ENCODE measurements at regions not wholly inside any gene's neighbourhood (a gene's known extent, or its start where the extent isn't known, plus 50 kb on each side); places are given as distances from the start of the nearest gene placed in this dataset.

- H4K20me1 ChIP-seq (ENCODE audit: insufficient read depth): no peaks in the 10 kb centered on the region
- H3K27me3 ChIP-seq (ENCODE audit: insufficient read depth, low read depth, low read length): no peaks in the 10 kb centered on the region
- H3K4me2 ChIP-seq (ENCODE audit: low read length): no peak overlapping the region
- no peak overlapping the region for H3K27ac ChIP-seq (ENCODE audit: low read length)
- TF ChIP-seq REST (IDR thresholded peaks at IDR 0.05; ENCODE audit: borderline replicate concordance): no peak
- no peak for TF ChIP-seq RAD21 (conservative IDR thresholded peaks at IDR 0.05)
- TF ChIP-seq CTCF (IDR thresholded peaks at IDR 0.05; ENCODE audit: poor library complexity, severe bottlenecking): no peak
- TF ChIP-seq TAF1 (IDR thresholded peaks at IDR 0.05; ENCODE audit: low read depth): no peak
- no peak for TF ChIP-seq MXI1 (conservative IDR thresholded peaks at IDR 0.05; ENCODE audit: poor library complexity, severe bottlenecking)
- TF ChIP-seq EZH2 (IDR thresholded peaks at IDR 0.05; ENCODE audit: borderline replicate concordance, insufficient read depth, low read length, poor library complexity, severe bottlenecking): no peak
- TF ChIP-seq EP300 (conservative IDR thresholded peaks at IDR 0.05; ENCODE audit: poor library complexity, severe bottlenecking): no peak
- TF ChIP-seq POLR2AphosphoS5 (IDR thresholded peaks at IDR 0.05): no peak
- TF ChIP-seq SMC3 (conservative IDR thresholded peaks at IDR 0.05; ENCODE audit: poor library complexity): no peak
- no peak overlapping the region for H3K9ac ChIP-seq (ENCODE audit: low read length)
- H3K9me2 ChIP-seq (ENCODE audit: insufficient read depth, low read length): no peaks in the 10 kb centered on the region
- no peaks in the 10 kb centered on the region for H3K9me3 ChIP-seq (ENCODE audit: low read length)
- no peak overlapping the region for H3K4me3 ChIP-seq (ENCODE audit: low read length)
- H3K36me3 ChIP-seq (ENCODE audit: insufficient read depth, low read length): no peaks in the 10 kb centered on the region
- H3F3A ChIP-seq (ENCODE audit: insufficient read depth, low read length, poor library complexity, severe bottlenecking): no peaks in the 10 kb centered on the region
- H3K79me2 ChIP-seq (replicated peaks; ENCODE audit: insufficient read depth, low read length): no peaks in the 10 kb centered on the region
- no peak overlapping the region for H2AFZ ChIP-seq (ENCODE audit: low read depth, low read length)
Measured at GRCh38 chr5:154676508-154676907, 78.7 kb upstream of the LARP1 start.

GRCh38 chr5:154674029-154674428, 81.1 kb upstream of the LARP1 start:
- H3K9ac ChIP-seq (ENCODE audit: low read length): no peak overlapping the region
- TF ChIP-seq EP300 (conservative IDR thresholded peaks at IDR 0.05; ENCODE audit: poor library complexity, severe bottlenecking) (no peak), RAD21 (conservative IDR thresholded peaks at IDR 0.05) (no peak), REST (IDR thresholded peaks at IDR 0.05; ENCODE audit: borderline replicate concordance) (no peak), TAF1 (IDR thresholded peaks at IDR 0.05; ENCODE audit: low read depth) (no peak), SMC3 (conservative IDR thresholded peaks at IDR 0.05; ENCODE audit: poor library complexity) (no peak), EZH2 (IDR thresholded peaks at IDR 0.05; ENCODE audit: borderline replicate concordance, insufficient read depth, low read length, poor library complexity, severe bottlenecking) (no peak), POLR2AphosphoS5 (IDR thresholded peaks at IDR 0.05) (no peak), MXI1 (conservative IDR thresholded peaks at IDR 0.05; ENCODE audit: poor library complexity, severe bottlenecking) (no peak), CTCF (IDR thresholded peaks at IDR 0.05; ENCODE audit: poor library complexity, severe bottlenecking) (no peak)
- H3K4me3 ChIP-seq (ENCODE audit: low read length): no peak overlapping the region
- H3F3A ChIP-seq (ENCODE audit: insufficient read depth, low read length, poor library complexity, severe bottlenecking): no peaks in the 10 kb centered on the region
- H4K20me1 ChIP-seq (ENCODE audit: insufficient read depth): no peaks in the 10 kb centered on the region
- no peaks in the 10 kb centered on the region for H3K9me2 ChIP-seq (ENCODE audit: insufficient read depth, low read length)
- no peaks in the 10 kb centered on the region for H3K9me3 ChIP-seq (ENCODE audit: low read length)
- H3K27ac ChIP-seq (ENCODE audit: low read length): no peak overlapping the region
- no peak overlapping the region for H2AFZ ChIP-seq (ENCODE audit: low read depth, low read length)
- no peaks in the 10 kb centered on the region for H3K27me3 ChIP-seq (ENCODE audit: insufficient read depth, low read depth, low read length)
- no peak overlapping the region for H3K4me2 ChIP-seq (ENCODE audit: low read length)
- no peaks in the 10 kb centered on the region for H3K79me2 ChIP-seq (replicated peaks; ENCODE audit: insufficient read depth, low read length)
- no peaks in the 10 kb centered on the region for H3K36me3 ChIP-seq (ENCODE audit: insufficient read depth, low read length)
